ENCODE measurements at regions not wholly inside any gene's neighbourhood (a gene's known extent, or its start where the extent isn't known, plus 50 kb on each side); places are given as distances from the start of the nearest gene placed in this dataset.
"Not testable (repeated sequence)": the region's sequence is repeated elsewhere in the genome, so short reads cannot be mapped to it uniquely, and the experiment has no call there.

DNA sequence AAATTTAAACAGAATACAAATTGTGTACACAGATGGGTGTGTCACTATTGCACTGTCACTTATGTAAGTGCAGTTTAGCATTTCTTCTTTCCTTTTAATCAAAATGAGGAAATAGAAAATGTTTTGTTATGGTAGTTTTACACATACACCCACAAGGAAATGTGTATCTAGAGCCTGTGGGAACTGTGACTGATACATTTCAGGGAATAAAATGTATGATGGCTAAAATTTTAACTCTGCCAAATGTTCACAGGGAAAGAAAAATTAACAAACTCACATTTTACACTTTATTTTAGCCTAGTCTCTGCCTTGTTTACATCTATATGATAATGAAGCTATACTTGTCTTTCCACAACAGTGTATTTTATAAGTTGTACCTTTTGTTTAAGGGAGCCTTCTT lies 66.4 kb upstream of the NBPF19 start:
- POLR2A ChIA-PET (ENCODE audit: partially characterized antibody); FAIRE-seq: not testable (repeated sequence)

DNA sequence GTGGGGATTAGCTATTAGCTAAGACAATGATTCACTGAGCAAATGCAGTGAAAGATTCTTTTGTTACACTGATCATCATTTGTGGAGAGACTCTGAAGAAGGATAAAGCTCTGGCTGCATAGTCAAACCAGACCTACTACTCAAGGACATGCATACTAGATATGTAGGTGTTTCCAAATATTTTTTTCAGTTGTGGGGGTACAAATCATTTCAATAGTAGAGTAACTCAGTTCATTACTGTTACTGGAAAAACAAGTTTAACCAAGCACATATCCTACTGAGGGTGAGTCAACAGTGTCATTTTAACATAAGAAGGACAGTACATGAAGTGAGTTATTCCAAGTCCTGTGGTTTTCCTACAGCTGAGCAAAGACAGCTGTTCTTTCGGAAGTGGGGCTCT lies 59.5 kb upstream of the NBPF19 start:
- H3K4me2 ChIP-seq (ENCODE audit: insufficient read depth in 1 of 2, low read depth in 2 of 2, low read length in 2 of 2); H4K8ac ChIP-seq (ENCODE audit: extremely low read depth, insufficient read depth, low read length); POLR2A ChIA-PET (ENCODE audit: partially characterized antibody); H3K79me2 ChIP-seq (ENCODE audit: control insufficient read depth in 1 of 2, insufficient read depth in 2 of 2, low read length in 2 of 2); FAIRE-seq; H3K4ac ChIP-seq (replicated peaks; ENCODE audit: insufficient read length, low read depth, low read length); H3K23ac ChIP-seq (ENCODE audit: insufficient read length); H3K27me3 ChIP-seq (replicated peaks in 1 of 4; ENCODE audit: control insufficient read depth in 3 of 4, extremely low read depth in 1 of 4, insufficient read depth in 3 of 4, low read length in 3 of 4); H2AK5ac ChIP-seq (ENCODE audit: low read depth, low read length); H3K23me2 ChIP-seq (ENCODE audit: low read depth, low read length); CTCF ChIA-PET (ENCODE audit: partially characterized antibody); H4K5ac ChIP-seq (ENCODE audit: insufficient read length, low read depth, low read length); H3K27ac ChIP-seq (ENCODE audit: low read depth, low read length); H3K14ac ChIP-seq (ENCODE audit: insufficient read length); H2BK15ac ChIP-seq (ENCODE audit: low read length); H2AFZ ChIP-seq (ENCODE audit: low read length); DNase-seq (ENCODE audit: low read depth in 1 of 2, low spot score in 2 of 2); H2BK20ac ChIP-seq (ENCODE audit: low read length); H2BK120ac ChIP-seq (replicated peaks; ENCODE audit: low read depth, low read length); H4K20me1 ChIP-seq (replicated peaks in 1 of 2; ENCODE audit: control insufficient read depth in 1 of 2, insufficient read depth in 2 of 2, low read length in 2 of 2); H3K36me3 ChIP-seq (ENCODE audit: control insufficient read depth in 2 of 4, insufficient read depth in 4 of 4, low read length in 3 of 4); H3K79me1 ChIP-seq (ENCODE audit: low read depth, low read length); H2BK5ac ChIP-seq (ENCODE audit: low read depth, low read length); H3K9me3 ChIP-seq (ENCODE audit: insufficient read depth in 2 of 2, low read depth in 1 of 2, low read length in 1 of 2); H3K9ac ChIP-seq (replicated peaks in 1 of 4; ENCODE audit: extremely low read depth in 1 of 4, low read depth in 3 of 4, low read length in 3 of 4); H3K56ac ChIP-seq (replicated peaks; ENCODE audit: insufficient read length, low read depth, low read length); H3K4me1 ChIP-seq (replicated peaks in 1 of 4; ENCODE audit: control insufficient read depth in 3 of 4, insufficient read depth in 4 of 4, low read length in 3 of 4); H2BK12ac ChIP-seq (ENCODE audit: low read depth, low read length); H3K4me3 ChIP-seq (ENCODE audit: extremely low read depth in 1 of 4, insufficient read depth in 2 of 4, low read depth in 3 of 4, low read length in 4 of 4); H3K18ac ChIP-seq (ENCODE audit: extremely low read depth, low read length); H4K91ac ChIP-seq (replicated peaks; ENCODE audit: insufficient read length, low read length): not testable (repeated sequence)
- WGBS, 2 experiments (ENCODE audit: extremely low coverage in 1 of 2, insufficient coverage in 1 of 2, insufficient read length in 1 of 2, insufficient replicate concordance in 2 of 2, low coverage in 1 of 2, low lambda C conversion rate in 2 of 2, missing lambda C conversion rate in 1 of 2) = no CpG with 5 or more reads among the region's 1 CpG

More for the DNA sequence above, 66.4 kb upstream of the NBPF19 start:
- H4K20me1 ChIP-seq (replicated peaks in 1 of 2; ENCODE audit: control insufficient read depth in 1 of 2, insufficient read depth in 2 of 2, low read length in 2 of 2); H4K91ac ChIP-seq (replicated peaks; ENCODE audit: insufficient read length, low read length); H4K5ac ChIP-seq (ENCODE audit: insufficient read length, low read depth, low read length); H3K18ac ChIP-seq (ENCODE audit: extremely low read depth, low read length); H3K9ac ChIP-seq (replicated peaks in 1 of 4; ENCODE audit: extremely low read depth in 1 of 4, low read depth in 3 of 4, low read length in 3 of 4); H3K14ac ChIP-seq (ENCODE audit: insufficient read length); H3K23ac ChIP-seq (ENCODE audit: insufficient read length); H3K4ac ChIP-seq (replicated peaks; ENCODE audit: insufficient read length, low read depth, low read length); H2BK5ac ChIP-seq (ENCODE audit: low read depth, low read length); H3K9me3 ChIP-seq (ENCODE audit: insufficient read depth in 2 of 2, low read depth in 1 of 2, low read length in 1 of 2); DNase-seq (ENCODE audit: low read depth in 1 of 2, low spot score in 2 of 2); H3K79me1 ChIP-seq (ENCODE audit: low read depth, low read length); CTCF ChIA-PET (ENCODE audit: partially characterized antibody); H3K4me1 ChIP-seq (replicated peaks in 1 of 4; ENCODE audit: control insufficient read depth in 3 of 4, insufficient read depth in 4 of 4, low read length in 3 of 4); H3K79me2 ChIP-seq (ENCODE audit: control insufficient read depth in 1 of 2, insufficient read depth in 2 of 2, low read length in 2 of 2); H3K27ac ChIP-seq (ENCODE audit: low read depth, low read length); H3K36me3 ChIP-seq (ENCODE audit: control insufficient read depth in 2 of 4, insufficient read depth in 4 of 4, low read length in 3 of 4); H3K23me2 ChIP-seq (ENCODE audit: low read depth, low read length); H2BK120ac ChIP-seq (replicated peaks; ENCODE audit: low read depth, low read length); H2BK15ac ChIP-seq (ENCODE audit: low read length); H4K8ac ChIP-seq (ENCODE audit: extremely low read depth, insufficient read depth, low read length); H2AK5ac ChIP-seq (ENCODE audit: low read depth, low read length); H2AFZ ChIP-seq (ENCODE audit: low read length); H3K4me3 ChIP-seq (ENCODE audit: extremely low read depth in 1 of 4, insufficient read depth in 2 of 4, low read depth in 3 of 4, low read length in 4 of 4); H3K56ac ChIP-seq (replicated peaks; ENCODE audit: insufficient read length, low read depth, low read length); H2BK20ac ChIP-seq (ENCODE audit: low read length); H2BK12ac ChIP-seq (ENCODE audit: low read depth, low read length); H3K4me2 ChIP-seq (ENCODE audit: insufficient read depth in 1 of 2, low read depth in 2 of 2, low read length in 2 of 2); H3K27me3 ChIP-seq (replicated peaks in 1 of 4; ENCODE audit: control insufficient read depth in 3 of 4, extremely low read depth in 1 of 4, insufficient read depth in 3 of 4, low read length in 3 of 4): not testable (repeated sequence)
